ENCODE measurements at regions not wholly inside any gene's neighbourhood (a gene's known extent, or its start where the extent isn't known, plus 50 kb on each side); places are given as distances from the start of the nearest gene placed in this dataset.

DNA sequence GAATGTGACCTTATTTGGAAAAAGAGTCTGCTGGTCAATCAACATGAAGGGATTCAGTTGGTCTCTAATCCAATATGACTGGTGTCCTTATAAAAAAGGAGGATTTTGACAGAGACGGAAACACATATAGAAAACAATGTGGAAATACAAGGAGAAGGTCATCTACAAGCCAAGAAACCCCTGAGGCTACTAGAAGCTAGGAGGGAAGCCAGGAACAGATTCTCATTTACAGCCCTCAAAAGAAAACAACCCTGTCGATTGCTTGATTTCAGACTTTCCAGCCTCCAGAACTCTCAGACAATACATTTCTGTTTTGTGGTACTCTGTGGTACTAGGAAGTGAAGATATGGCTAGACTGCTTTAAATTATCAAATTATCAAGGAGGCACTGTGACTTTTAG is 162.9 kb upstream of the IGF1R start:
- no peak overlapping the region for H3K4me3 ChIP-seq (ENCODE audit: low read length)
- TF ChIP-seq, protein P1, sequence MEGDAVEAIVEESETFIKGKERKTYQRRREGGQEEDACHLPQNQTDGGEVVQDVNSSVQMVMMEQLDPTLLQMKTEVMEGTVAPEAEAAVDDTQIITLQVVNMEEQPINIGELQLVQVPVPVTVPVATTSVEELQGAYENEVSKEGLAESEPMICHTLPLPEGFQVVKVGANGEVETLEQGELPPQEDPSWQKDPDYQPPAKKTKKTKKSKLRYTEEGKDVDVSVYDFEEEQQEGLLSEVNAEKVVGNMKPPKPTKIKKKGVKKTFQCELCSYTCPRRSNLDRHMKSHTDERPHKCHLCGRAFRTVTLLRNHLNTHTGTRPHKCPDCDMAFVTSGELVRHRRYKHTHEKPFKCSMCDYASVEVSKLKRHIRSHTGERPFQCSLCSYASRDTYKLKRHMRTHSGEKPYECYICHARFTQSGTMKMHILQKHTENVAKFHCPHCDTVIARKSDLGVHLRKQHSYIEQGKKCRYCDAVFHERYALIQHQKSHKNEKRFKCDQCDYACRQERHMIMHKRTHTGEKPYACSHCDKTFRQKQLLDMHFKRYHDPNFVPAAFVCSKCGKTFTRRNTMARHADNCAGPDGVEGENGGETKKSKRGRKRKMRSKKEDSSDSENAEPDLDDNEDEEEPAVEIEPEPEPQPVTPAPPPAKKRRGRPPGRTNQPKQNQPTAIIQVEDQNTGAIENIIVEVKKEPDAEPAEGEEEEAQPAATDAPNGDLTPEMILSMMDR (IDR thresholded peaks at IDR 0.05): no peak
- WGBS (ENCODE audit: insufficient coverage): 100% methylated on average over 1 of the region's 2 CpGs
- H3K4me1 Mint-ChIP-seq: no peaks in the 10 kb centered on the region
- intact Hi-C loops (cut with micrococcal nuclease): no loop called here
- no peaks in the 10 kb centered on the region for H3K36me3 ChIP-seq (ENCODE audit: control insufficient read depth, insufficient read depth, low read length)
- H3K36me3 Mint-ChIP-seq: no peaks in the 10 kb centered on the region
- no peaks in the 10 kb centered on the region for H3K27me3 ChIP-seq (ENCODE audit: control insufficient read depth, insufficient read depth, low read length)
- H3K9me3 ChIP-seq (ENCODE audit: control insufficient read depth, insufficient read depth, low read length): no peaks in the 10 kb centered on the region
- H3K4me3 Mint-ChIP-seq: no peak overlapping the region
- H3K4me1 ChIP-seq (ENCODE audit: control insufficient read depth, insufficient read depth, low read length): no peaks in the 10 kb centered on the region
- ATAC-seq (no peak), DNase-seq (no peak)
- peaks cover 10 to 27% of the 10 kb centered on the region in 2 donors for H3K27me3 Mint-ChIP-seq (ENCODE audit: low read depth in 2 of 2)
- no peak overlapping the region for H3K27ac Mint-ChIP-seq
- peaks cover 0 to 5% of the 10 kb centered on the region in 2 donors for H3K9me3 Mint-ChIP-seq
- H3K27ac ChIP-seq (ENCODE audit: low read length): no peak overlapping the region

DNA sequence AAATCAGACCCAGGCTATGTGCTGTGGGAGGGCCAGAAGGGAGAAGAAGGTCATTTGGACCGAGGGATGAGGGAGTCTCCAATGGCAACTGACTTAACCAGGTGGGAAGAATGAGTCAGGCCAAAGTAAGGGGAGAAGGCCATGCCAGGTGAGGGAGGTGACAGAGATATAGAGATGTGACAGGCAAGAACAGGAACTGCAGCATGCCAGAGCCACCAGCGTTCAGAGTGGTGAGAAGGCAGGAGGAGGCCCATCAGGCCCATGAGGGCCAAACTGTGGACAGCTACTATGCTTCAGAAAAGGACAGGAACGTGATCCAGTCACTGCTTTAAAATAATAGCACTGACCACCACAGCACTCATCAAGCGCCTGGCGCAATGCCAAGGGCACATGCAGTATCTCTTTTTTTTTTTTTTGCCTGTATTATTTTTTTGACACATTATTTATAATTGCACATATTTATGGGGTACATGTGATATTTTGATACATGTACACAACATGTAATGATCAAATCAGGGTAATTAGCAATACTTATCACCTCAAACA is 154.3 kb upstream of the IGF1R start:
- H3K36me3 Mint-ChIP-seq: no peaks in the 10 kb centered on the region
- intact Hi-C loops (cut with micrococcal nuclease): no loop called here
- H3K27ac ChIP-seq (ENCODE audit: low read length): no peak overlapping the region
- no peaks in the 10 kb centered on the region for H3K27me3 ChIP-seq (ENCODE audit: control insufficient read depth, insufficient read depth, low read length)
- ATAC-seq: no peak
- H3K36me3 ChIP-seq (ENCODE audit: control insufficient read depth, insufficient read depth, low read length): no peaks in the 10 kb centered on the region
- H3K9me3 Mint-ChIP-seq: no peaks in the 10 kb centered on the region
- H3K4me1 Mint-ChIP-seq: no peaks in the 10 kb centered on the region
- WGBS (ENCODE audit: insufficient coverage): 73% methylated on average over 3 of the region's 5 CpGs
- no peak overlapping the region for H3K27ac Mint-ChIP-seq
- no peaks in the 10 kb centered on the region for H3K4me1 ChIP-seq (ENCODE audit: control insufficient read depth, insufficient read depth, low read length)
- TF ChIP-seq, protein P1 (IDR thresholded peaks at IDR 0.05): no peak
- DNase-seq: no peak
- no peak overlapping the region for H3K4me3 ChIP-seq (ENCODE audit: low read length)
- H3K9me3 ChIP-seq (ENCODE audit: control insufficient read depth, insufficient read depth, low read length): no peaks in the 10 kb centered on the region
- peaks cover 0 to 25% of the 10 kb centered on the region in 2 donors for H3K27me3 Mint-ChIP-seq (ENCODE audit: low read depth in 2 of 2)
- no peak overlapping the region for H3K4me3 Mint-ChIP-seq

DNA sequence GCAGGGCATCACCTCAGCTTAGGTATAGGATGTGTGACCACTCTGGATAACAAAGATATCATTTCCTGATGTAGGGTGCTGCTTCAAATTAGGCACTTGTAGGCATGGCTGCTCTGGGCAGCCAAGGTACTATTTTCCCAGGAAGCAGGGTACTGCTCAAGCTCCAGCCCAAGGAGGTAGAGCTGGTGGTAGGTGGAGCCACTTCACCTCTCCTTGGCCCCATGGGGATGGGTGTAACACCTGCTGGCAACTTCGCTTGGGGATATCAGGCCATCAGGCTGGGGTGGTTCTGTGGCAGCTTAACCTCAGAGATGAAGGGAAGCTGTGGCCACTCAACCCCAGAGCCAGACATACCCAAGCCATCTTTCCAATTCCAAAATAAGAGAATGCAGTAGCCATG is 147.1 kb upstream of the IGF1R start:
- H3K4me3 Mint-ChIP-seq: no peak overlapping the region
- TF ChIP-seq, protein P1 (IDR thresholded peaks at IDR 0.05): no peak
- peaks cover 27 to 62% of the 10 kb centered on the region in 2 donors for H3K27me3 Mint-ChIP-seq (ENCODE audit: low read depth in 2 of 2)
- H3K27ac ChIP-seq (ENCODE audit: low read length): no peak overlapping the region
- no peaks in the 10 kb centered on the region for H3K9me3 ChIP-seq (ENCODE audit: control insufficient read depth, insufficient read depth, low read length)
- no peak overlapping the region for H3K4me3 ChIP-seq (ENCODE audit: low read length)
- H3K9me3 Mint-ChIP-seq: peaks cover 2 to 7% of the 10 kb centered on the region in 2 donors
- ATAC-seq: no peak
- intact Hi-C loops (cut with micrococcal nuclease): no loop called here
- H3K27ac Mint-ChIP-seq: no peak overlapping the region
- peaks cover 8% of the 10 kb centered on the region for H3K36me3 Mint-ChIP-seq
- no peaks in the 10 kb centered on the region for H3K27me3 ChIP-seq (ENCODE audit: control insufficient read depth, insufficient read depth, low read length)
- no peak for DNase-seq
- WGBS (ENCODE audit: insufficient coverage): 58% methylated on average over 1 of the region's 1 CpG
- no peaks in the 10 kb centered on the region for H3K4me1 Mint-ChIP-seq
- H3K36me3 ChIP-seq (ENCODE audit: control insufficient read depth, insufficient read depth, low read length): no peaks in the 10 kb centered on the region
- H3K4me1 ChIP-seq (ENCODE audit: control insufficient read depth, insufficient read depth, low read length): no peaks in the 10 kb centered on the region

DNA sequence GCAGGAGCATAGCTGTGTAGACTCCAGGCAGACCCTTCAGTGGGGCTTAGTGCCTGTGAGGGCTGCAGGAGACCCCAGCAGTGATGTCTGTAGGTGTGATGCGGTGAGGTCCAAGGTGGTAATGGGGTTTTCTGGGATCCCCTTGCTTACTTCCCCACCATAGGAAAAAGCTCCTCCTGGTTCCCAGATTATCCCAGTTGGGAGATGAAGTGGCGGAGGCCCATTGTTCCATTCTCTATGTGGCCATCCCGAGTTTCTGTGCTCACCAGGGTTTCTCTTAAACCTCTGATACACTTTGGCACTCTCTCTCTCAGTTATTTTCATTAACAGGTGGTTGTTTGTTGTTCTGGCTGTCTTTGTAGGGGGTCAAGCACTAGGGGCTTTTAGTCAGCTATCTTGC is 146.7 kb upstream of the IGF1R start:
- Mint-ChIP-seq H3K4me3 (no peak overlapping the region), H3K4me1 (no peaks in the 10 kb centered on the region), H3K27me3 (ENCODE audit: low read depth in 2 of 2) (peaks cover 31 to 62% of the 10 kb centered on the region in 2 donors), H3K36me3 (peaks cover 8% of the 10 kb centered on the region), H3K9me3 (peaks cover 2 to 7% of the 10 kb centered on the region in 2 donors), H3K27ac (no peak overlapping the region)
- intact Hi-C loops (cut with micrococcal nuclease): no loop called here
- WGBS (ENCODE audit: insufficient coverage): 100% methylated on average over 1 of the region's 3 CpGs
- no peak overlapping the region for H3K4me3 ChIP-seq (ENCODE audit: low read length)
- H3K36me3 ChIP-seq (ENCODE audit: control insufficient read depth, insufficient read depth, low read length): no peaks in the 10 kb centered on the region
- no peaks in the 10 kb centered on the region for H3K9me3 ChIP-seq (ENCODE audit: control insufficient read depth, insufficient read depth, low read length)
- TF ChIP-seq, protein P1 (IDR thresholded peaks at IDR 0.05): no peak
- ATAC-seq: no peak
- no peaks in the 10 kb centered on the region for H3K4me1 ChIP-seq (ENCODE audit: control insufficient read depth, insufficient read depth, low read length)
- no peak overlapping the region for H3K27ac ChIP-seq (ENCODE audit: low read length)
- no peak for DNase-seq
- H3K27me3 ChIP-seq (ENCODE audit: control insufficient read depth, insufficient read depth, low read length): no peaks in the 10 kb centered on the region

Measured in natural killer cell (primary cell).